ENCODE measurements at regions not wholly inside any gene's neighbourhood (a gene's known extent, or its start where the extent isn't known, plus 50 kb on each side); places are given as distances from the start of the nearest gene placed in this dataset.

DNA sequence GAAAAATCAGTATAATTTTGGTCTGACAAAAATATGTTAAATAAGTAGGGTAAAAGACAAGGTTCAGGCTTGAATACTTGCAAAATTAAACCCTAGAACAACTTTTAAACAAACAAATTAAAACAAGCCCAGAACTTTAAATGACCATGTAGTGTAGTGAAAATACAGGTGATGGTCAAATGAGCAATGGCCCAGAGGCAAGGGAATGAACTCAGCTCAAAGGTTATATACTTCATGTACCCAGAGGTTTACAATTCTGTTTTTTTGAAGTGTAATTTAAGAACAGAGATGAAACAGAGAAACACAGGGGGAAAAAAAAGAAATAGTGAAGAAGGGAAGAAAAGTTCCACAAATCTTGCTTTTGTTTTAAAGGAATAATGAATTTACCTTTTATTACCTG lies 949.2 kb downstream of the TRHDE start:
- no peak for TF ChIP-seq CTCF (IDR thresholded peaks at IDR 0.05; ENCODE audit: poor library complexity, severe bottlenecking)
- TF ChIP-seq RAD21 (conservative IDR thresholded peaks at IDR 0.05): no peak
- no peak for TF ChIP-seq MXI1 (conservative IDR thresholded peaks at IDR 0.05; ENCODE audit: poor library complexity, severe bottlenecking)
- no peak for TF ChIP-seq EP300 (conservative IDR thresholded peaks at IDR 0.05; ENCODE audit: poor library complexity, severe bottlenecking)
- TF ChIP-seq TAF1 (IDR thresholded peaks at IDR 0.05; ENCODE audit: low read depth): no peak
- no peak for TF ChIP-seq EZH2 (IDR thresholded peaks at IDR 0.05; ENCODE audit: borderline replicate concordance, insufficient read depth, low read length, poor library complexity, severe bottlenecking)
- no peak for TF ChIP-seq POLR2AphosphoS5 (IDR thresholded peaks at IDR 0.05)
- TF ChIP-seq SMC3 (conservative IDR thresholded peaks at IDR 0.05; ENCODE audit: poor library complexity): no peak

Measured in neural cell (in vitro differentiated cells).